ENCODE measurements at regions not wholly inside any gene's neighbourhood (a gene's known extent, or its start where the extent isn't known, plus 50 kb on each side); places are given as distances from the start of the nearest gene placed in this dataset.

GRCh38 chr16:48011878-48012658 is 143.7 kb downstream of the ABCC12 start:
- Histone ChIP-seq H3K36me3 (ENCODE audit: control insufficient read depth, insufficient read depth, low read length) (no peaks in the 10 kb centered on the region), H3K9me3 (ENCODE audit: control insufficient read depth, insufficient read depth, low read depth, low read length) (no peaks in the 10 kb centered on the region), H3K27me3 (ENCODE audit: control insufficient read depth, insufficient read depth, low read length) (no peaks in the 10 kb centered on the region), H3K4me3 (ENCODE audit: low read depth in 2 of 2, low read length in 2 of 2) (no peak overlapping the region), H3K27ac (ENCODE audit: low read length) (no peak overlapping the region), H3K4me1 (ENCODE audit: control insufficient read depth, insufficient read depth, low read length) (no peaks in the 10 kb centered on the region)
- in situ Hi-C loops (cut with HindIII; ENCODE audit: low pct_unique_long_range_greater_than_20kb, low sequenced_read_pairs) (no loop called here), intact Hi-C loops (cut with micrococcal nuclease; ENCODE audit: unreplicated experiment) (no loop called here)
- DNase-seq (ENCODE audit: low read depth, low spot score) (no peak), ATAC-seq (no peak)
- CTCF ChIA-PET: no interaction called here
- no peak for TF ChIP-seq POLR2AphosphoS5 (IDR thresholded peaks at IDR 0.05; ENCODE audit: low read depth, low read length)
- TF ChIP-seq TCF7L2 (IDR thresholded peaks at IDR 0.05; ENCODE audit: low read depth, low read length): no peak
- BruUV-seq (replicated peaks): no TSS peak
- POLR2A ChIA-PET: interaction anchor here (0.8 kb wide), 1 partner anchor 546 kb away, joined by 3 read pairs; no protein-coding TSS in a partner anchor

DNA sequence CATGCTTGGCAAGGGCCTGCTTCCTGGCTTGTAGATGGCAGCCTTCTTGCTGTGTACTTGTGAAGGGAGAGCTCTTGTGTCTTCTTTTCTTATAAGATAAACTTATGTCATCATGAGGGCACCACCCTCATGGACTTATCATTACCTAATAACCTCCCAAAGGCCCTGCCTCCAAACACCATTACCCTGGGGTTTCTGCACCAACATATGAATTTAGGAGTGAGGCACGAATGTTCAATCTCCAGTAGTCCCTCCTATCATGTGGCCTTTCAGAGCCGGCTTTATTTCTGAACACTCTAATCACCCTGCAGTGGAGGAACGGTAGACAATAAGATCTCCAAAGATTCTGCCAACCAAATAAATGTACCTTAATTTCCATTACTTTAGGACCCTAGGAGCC is 144.3 kb downstream of the ABCC12 start:
- Histone ChIP-seq H3K4me1 (ENCODE audit: control insufficient read depth, insufficient read depth, low read length) (no peaks in the 10 kb centered on the region), H3K9me3 (ENCODE audit: control insufficient read depth, insufficient read depth, low read depth, low read length) (no peaks in the 10 kb centered on the region), H3K27me3 (ENCODE audit: control insufficient read depth, insufficient read depth, low read length) (no peaks in the 10 kb centered on the region), H3K27ac (ENCODE audit: low read length) (no peak overlapping the region), H3K36me3 (ENCODE audit: control insufficient read depth, insufficient read depth, low read length) (no peaks in the 10 kb centered on the region), H3K4me3 (ENCODE audit: low read depth in 2 of 2, low read length in 2 of 2) (no peak overlapping the region)
- POLR2A ChIA-PET: no interaction called here
- ATAC-seq (no peak), DNase-seq (ENCODE audit: low read depth, low spot score) (no peak)
- intact Hi-C loops (cut with micrococcal nuclease; ENCODE audit: unreplicated experiment): no loop called here
- BruUV-seq (replicated peaks): no TSS peak
- in situ Hi-C loops (cut with HindIII; ENCODE audit: low pct_unique_long_range_greater_than_20kb, low sequenced_read_pairs): no loop called here
- TF ChIP-seq, protein P1, sequence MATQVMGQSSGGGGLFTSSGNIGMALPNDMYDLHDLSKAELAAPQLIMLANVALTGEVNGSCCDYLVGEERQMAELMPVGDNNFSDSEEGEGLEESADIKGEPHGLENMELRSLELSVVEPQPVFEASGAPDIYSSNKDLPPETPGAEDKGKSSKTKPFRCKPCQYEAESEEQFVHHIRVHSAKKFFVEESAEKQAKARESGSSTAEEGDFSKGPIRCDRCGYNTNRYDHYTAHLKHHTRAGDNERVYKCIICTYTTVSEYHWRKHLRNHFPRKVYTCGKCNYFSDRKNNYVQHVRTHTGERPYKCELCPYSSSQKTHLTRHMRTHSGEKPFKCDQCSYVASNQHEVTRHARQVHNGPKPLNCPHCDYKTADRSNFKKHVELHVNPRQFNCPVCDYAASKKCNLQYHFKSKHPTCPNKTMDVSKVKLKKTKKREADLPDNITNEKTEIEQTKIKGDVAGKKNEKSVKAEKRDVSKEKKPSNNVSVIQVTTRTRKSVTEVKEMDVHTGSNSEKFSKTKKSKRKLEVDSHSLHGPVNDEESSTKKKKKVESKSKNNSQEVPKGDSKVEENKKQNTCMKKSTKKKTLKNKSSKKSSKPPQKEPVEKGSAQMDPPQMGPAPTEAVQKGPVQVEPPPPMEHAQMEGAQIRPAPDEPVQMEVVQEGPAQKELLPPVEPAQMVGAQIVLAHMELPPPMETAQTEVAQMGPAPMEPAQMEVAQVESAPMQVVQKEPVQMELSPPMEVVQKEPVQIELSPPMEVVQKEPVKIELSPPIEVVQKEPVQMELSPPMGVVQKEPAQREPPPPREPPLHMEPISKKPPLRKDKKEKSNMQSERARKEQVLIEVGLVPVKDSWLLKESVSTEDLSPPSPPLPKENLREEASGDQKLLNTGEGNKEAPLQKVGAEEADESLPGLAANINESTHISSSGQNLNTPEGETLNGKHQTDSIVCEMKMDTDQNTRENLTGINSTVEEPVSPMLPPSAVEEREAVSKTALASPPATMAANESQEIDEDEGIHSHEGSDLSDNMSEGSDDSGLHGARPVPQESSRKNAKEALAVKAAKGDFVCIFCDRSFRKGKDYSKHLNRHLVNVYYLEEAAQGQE (IDR thresholded peaks at IDR 0.05; ENCODE audit: insufficient read depth in 1 of 2, low read depth in 2 of 2, low read length in 1 of 2): no peak
- TF ChIP-seq SIN3A (IDR thresholded peaks at IDR 0.05; ENCODE audit: borderline replicate concordance, insufficient read depth, low read depth, low read length): no peak
- no peak for TF ChIP-seq CTCF (IDR thresholded peaks at IDR 0.05)
- CTCF ChIA-PET: no interaction called here

DNA sequence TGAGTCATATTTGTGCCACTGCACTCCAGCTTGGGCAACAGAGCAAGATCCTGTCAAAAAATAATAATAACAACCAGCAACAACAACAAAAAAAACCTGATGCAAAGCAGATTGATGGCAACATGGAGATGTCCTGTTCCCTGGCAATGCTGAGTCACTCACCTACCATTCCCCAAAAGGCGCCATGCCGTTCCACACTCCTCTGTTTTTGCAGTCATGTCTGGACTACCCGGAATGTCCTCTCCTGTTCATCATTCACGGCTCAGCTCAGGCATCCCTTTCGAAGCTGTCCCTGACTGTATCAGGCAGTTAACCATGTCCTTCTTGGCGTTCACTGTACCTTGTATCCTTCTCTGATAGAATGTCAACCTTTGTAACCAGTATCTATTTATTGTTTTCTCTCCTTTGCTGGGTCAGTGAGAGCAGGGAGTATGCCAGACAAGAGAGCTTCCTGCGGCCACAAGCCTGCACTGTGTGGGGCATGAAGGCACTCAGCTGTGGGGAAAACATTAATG is 147.7 kb downstream of the ABCC12 start:
- ChIA-PET POLR2A (no interaction called here), CTCF (no interaction called here)
- TF ChIP-seq TCF7L2 (IDR thresholded peaks at IDR 0.05; ENCODE audit: low read depth, low read length): no peak
- TF ChIP-seq CTCF (IDR thresholded peaks at IDR 0.05): no peak
- TF ChIP-seq, protein P1 (IDR thresholded peaks at IDR 0.05; ENCODE audit: insufficient read depth in 1 of 2, low read depth in 2 of 2, low read length in 1 of 2): no peak
- no peak for TF ChIP-seq POLR2AphosphoS5 (IDR thresholded peaks at IDR 0.05; ENCODE audit: low read depth, low read length)
- no peak for TF ChIP-seq SIN3A (IDR thresholded peaks at IDR 0.05; ENCODE audit: borderline replicate concordance, insufficient read depth, low read depth, low read length)
- no peaks in the 10 kb centered on the region for H3K27me3 ChIP-seq (ENCODE audit: control insufficient read depth, insufficient read depth, low read length)
- ATAC-seq (no peak), DNase-seq (ENCODE audit: low read depth, low spot score) (no peak)
- no peaks in the 10 kb centered on the region for H3K4me1 ChIP-seq (ENCODE audit: control insufficient read depth, insufficient read depth, low read length)
- no TSS peak for BruUV-seq (replicated peaks)
- no peak overlapping the region for H3K27ac ChIP-seq (ENCODE audit: low read length)
- no peaks in the 10 kb centered on the region for H3K9me3 ChIP-seq (ENCODE audit: control insufficient read depth, insufficient read depth, low read depth, low read length)
- no peak overlapping the region for H3K4me3 ChIP-seq (ENCODE audit: low read depth in 2 of 2, low read length in 2 of 2)
- H3K36me3 ChIP-seq (ENCODE audit: control insufficient read depth, insufficient read depth, low read length): no peaks in the 10 kb centered on the region
- intact Hi-C loops (cut with micrococcal nuclease; ENCODE audit: unreplicated experiment) (no loop called here), in situ Hi-C loops (cut with HindIII; ENCODE audit: low pct_unique_long_range_greater_than_20kb, low sequenced_read_pairs) (no loop called here)
